Transverse colon (tissue), 4 donors: ENCODE measurements at regions not wholly inside any gene's neighbourhood (a gene's known extent, or its start where the extent isn't known, plus 50 kb on each side); places are given as distances from the start of the nearest gene placed in this dataset.

ENCODE experiments used
- DNase-seq: peaks from one replicate; pipeline ENCODE4 v3.0.0-alpha.2; 2019
- H3K27ac ChIP-seq, 4 donors: fragments of 200-600 bp; sonication (generic); 2 replicates each; pipeline ENCODE4 v1.5.1; 2016 to 2018; ENCODE audit warnings: inconsistent platforms in 4 of 4
- H3K27me3 ChIP-seq: fragments of 200-600 bp; sonication (generic); 2 replicates; pipeline ENCODE4 v1.5.1; 2017; ENCODE audit warnings: inconsistent platforms
- H3K36me3 ChIP-seq, 4 donors: fragments of 200-600 bp; sonication (generic); 2 replicates each; pipeline ENCODE4 v1.5.1; 2017 to 2019; ENCODE audit warnings: inconsistent platforms in 4 of 4
- H3K4me1 ChIP-seq, 4 donors: fragments of 200-600 bp; sonication (generic); 2 replicates each; pipeline ENCODE4 v1.5.1; 2017 to 2020; ENCODE audit warnings: inconsistent platforms in 4 of 4
- H3K4me3 ChIP-seq, 4 donors: fragments of 200-600 bp; sonication (generic); 1 replicate in 1 of 4; 2 replicates in 3 of 4; pipeline versions ENCODE4 v1.5.1 to v1.6.1; 2017 to 2019; ENCODE audit warnings: inconsistent platforms in 4 of 4
- H3K9me3 ChIP-seq, 2 donors: fragments of 200-600 bp; sonication (generic); 2 replicates each; pipeline ENCODE4 v1.5.1; 2017 to 2019; ENCODE audit warnings: inconsistent platforms in 2 of 2
- EP300 ChIP-seq: sonication (generic); formaldehyde crosslinking; IDR thresholded peaks from one replicate; pipeline ENCODE4 v1.6.1; 2017; ENCODE audit warnings: antibody characterized with exemption, low read depth
- POLR2A ChIP-seq: fragments of 450-650 bp; IDR thresholded peaks from one replicate; pipeline ENCODE4 v1.6.1; 2016; ENCODE audit warnings: antibody characterized with exemption, mild to moderate bottlenecking, moderate library complexity
- POLR2AphosphoS5 ChIP-seq, 3 donors: sonication (generic); formaldehyde crosslinking; IDR thresholded peaks; one replicate each; pipeline ENCODE4 v1.6.1; 2016; ENCODE audit warnings: antibody characterized with exemption in 3 of 3
- WGBS, 2 donors: methylation state at CpG; one replicate each; pipeline ENCODE4 v1.1.5; 2018; ENCODE audit warnings: low coverage in 1 of 2; 5-methylcytosine and 5-hydroxymethylcytosine counted together
- in situ Hi-C, 4 donors: fragments of 200-750 bp; cut with MboI; loops; one replicate each; pipeline versions ENCODE4 v1.15.0 to v1.15.1; 2017; ENCODE audit warnings: low sequenced_read_pairs in 3 of 4, low pct_ligation_motif_present in 1 of 4, low pct_unique_long_range_greater_than_20kb in 1 of 4
- intact Hi-C: fragments of 100-400 bp; cut with DNase I; formaldehyde crosslinking; loops from one replicate; pipeline ENCODE4 v1.15.1; 2023; ENCODE audit warnings: low total_unique reads
- TF ChIP-seq, protein P1 (sequence below), 5 experiments: fragments of 200-600 bp in 3 of 5; fragments of 450-650 bp in 2 of 5; sonication (generic) in 3 of 5; IDR thresholded peaks; 1 replicate in 2 of 5; 2 replicates in 3 of 5; pipeline ENCODE4 v1.5.1; 2016 to 2017; ENCODE audit warnings: antibody characterized with exemption in 5 of 5, inconsistent platforms in 3 of 5, mild to moderate bottlenecking in 2 of 5, moderate library complexity in 1 of 5

DNA sequence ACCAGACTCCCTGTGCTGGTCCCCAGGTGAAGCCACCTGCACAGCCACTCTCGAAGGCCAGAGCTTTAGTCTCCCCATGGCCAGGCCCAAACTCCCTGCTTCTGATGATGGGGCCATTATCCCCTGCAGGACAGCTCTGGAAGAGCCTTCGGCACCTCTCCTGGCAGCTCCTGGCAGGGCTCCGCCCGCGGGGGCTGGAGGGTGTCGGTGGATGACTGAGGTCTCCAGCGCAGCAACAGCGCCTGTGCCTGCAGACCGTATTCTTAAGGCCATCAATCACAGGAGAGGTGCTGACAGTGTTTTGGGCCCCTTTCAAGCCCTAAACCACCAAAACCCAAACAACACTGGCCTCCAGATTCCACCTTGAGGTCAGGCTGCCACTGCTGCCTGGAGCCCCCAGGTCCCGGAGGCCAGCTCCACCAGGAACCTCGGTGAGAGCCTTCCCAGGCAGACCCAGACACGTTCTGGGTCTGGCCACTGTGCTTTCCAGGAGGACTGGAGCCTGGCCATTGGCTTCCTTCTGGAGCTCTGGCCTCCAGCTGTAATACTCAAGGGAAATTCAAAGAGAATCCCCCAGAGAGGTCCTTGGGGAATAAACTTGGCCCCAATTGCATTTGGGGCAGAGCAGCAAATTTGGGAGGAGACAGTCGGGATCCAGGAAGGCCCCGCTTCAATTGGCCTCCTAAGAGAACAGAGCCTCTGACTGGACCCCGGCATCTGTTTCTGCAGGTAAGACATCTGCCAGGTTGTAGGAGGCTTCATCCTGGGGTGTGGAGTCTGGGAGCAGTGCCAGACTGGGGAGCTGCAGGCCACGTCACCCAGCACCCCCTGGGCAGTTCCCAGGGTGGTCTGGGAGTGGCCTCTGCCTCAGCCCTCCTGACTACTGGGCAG, 210.6 kb upstream of the RTL1 start:
- Histone ChIP-seq H3K4me3 (no peak overlapping the region), H3K27me3 (no peaks in the 10 kb centered on the region), H3K9me3 (no peaks in the 10 kb centered on the region), H3K4me1 (no peaks in the 10 kb centered on the region), H3K36me3 (no peaks in the 10 kb centered on the region), H3K27ac (no peak overlapping the region)
- intact Hi-C loops (no loop called here), in situ Hi-C loops (no loop called here)
- WGBS, 2 donors: 80% methylated on average over 14 of the region's 16 CpGs; no CpG with 5 or more reads in 1 of the 2 donors
- no peak for DNase-seq
- TF ChIP-seq EP300 (no peak), POLR2A (no peak), POLR2AphosphoS5 (IDR thresholded peaks at IDR 0.05) (no peak)
- TF ChIP-seq, protein P1, sequence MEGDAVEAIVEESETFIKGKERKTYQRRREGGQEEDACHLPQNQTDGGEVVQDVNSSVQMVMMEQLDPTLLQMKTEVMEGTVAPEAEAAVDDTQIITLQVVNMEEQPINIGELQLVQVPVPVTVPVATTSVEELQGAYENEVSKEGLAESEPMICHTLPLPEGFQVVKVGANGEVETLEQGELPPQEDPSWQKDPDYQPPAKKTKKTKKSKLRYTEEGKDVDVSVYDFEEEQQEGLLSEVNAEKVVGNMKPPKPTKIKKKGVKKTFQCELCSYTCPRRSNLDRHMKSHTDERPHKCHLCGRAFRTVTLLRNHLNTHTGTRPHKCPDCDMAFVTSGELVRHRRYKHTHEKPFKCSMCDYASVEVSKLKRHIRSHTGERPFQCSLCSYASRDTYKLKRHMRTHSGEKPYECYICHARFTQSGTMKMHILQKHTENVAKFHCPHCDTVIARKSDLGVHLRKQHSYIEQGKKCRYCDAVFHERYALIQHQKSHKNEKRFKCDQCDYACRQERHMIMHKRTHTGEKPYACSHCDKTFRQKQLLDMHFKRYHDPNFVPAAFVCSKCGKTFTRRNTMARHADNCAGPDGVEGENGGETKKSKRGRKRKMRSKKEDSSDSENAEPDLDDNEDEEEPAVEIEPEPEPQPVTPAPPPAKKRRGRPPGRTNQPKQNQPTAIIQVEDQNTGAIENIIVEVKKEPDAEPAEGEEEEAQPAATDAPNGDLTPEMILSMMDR (IDR thresholded peaks at IDR 0.05): no peak

DNA sequence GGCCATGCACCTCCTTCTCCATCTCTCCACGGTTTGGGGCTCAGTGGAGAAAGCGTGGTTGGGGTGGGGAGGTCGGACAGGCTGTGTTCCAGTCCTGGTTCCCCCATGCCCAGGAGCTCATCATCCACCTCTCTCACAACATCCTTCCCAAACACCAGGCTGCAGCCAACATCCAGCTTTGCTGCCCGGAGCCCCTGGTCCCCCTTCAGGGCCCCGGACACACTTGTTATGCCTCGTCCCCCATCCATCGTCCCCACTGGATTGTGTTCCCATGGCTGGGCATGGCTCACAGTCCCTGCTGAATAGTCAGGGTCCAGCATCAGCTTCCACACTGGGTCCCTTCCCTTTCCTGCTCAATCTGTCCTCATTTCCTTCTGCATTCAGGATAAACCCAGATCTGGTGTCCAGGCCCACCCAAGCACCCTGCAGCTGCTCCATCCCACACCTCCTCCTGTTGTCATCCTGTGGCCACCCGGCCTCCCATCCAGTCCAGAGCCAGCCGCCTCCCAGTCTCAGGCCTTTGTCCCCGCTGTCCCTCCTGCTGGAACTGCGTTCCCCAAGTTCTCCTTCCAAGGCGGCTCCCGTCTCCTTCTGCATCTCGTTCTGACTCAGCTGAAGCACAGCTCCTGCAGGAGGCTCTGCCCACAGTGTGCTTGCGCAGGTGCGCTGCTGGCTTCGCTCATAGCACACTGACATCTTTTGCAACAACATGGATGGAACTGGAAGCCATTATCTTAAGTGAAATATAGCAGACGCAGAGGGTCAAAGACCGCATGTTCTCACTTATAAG, 211.4 kb upstream of the RTL1 start:
- H3K4me1 ChIP-seq: peaks cover 0 to 2% (median 0%) of the 10 kb centered on the region in 4 donors
- in situ Hi-C loops (no loop called here), intact Hi-C loops (no loop called here)
- H3K27me3 ChIP-seq: no peaks in the 10 kb centered on the region
- no peak overlapping the region for H3K4me3 ChIP-seq
- DNase-seq: no peak
- no peak for TF ChIP-seq EP300
- no peak for TF ChIP-seq POLR2A
- TF ChIP-seq, protein P1 (IDR thresholded peaks at IDR 0.05): no peak
- TF ChIP-seq POLR2AphosphoS5 (IDR thresholded peaks at IDR 0.05): no peak
- H3K27ac ChIP-seq: no peak overlapping the region
- no peaks in the 10 kb centered on the region for H3K36me3 ChIP-seq
- 83 to 86% methylated on average over 7 to 19 of the region's 19 CpGs for WGBS, 2 donors
- H3K9me3 ChIP-seq: no peaks in the 10 kb centered on the region

DNA sequence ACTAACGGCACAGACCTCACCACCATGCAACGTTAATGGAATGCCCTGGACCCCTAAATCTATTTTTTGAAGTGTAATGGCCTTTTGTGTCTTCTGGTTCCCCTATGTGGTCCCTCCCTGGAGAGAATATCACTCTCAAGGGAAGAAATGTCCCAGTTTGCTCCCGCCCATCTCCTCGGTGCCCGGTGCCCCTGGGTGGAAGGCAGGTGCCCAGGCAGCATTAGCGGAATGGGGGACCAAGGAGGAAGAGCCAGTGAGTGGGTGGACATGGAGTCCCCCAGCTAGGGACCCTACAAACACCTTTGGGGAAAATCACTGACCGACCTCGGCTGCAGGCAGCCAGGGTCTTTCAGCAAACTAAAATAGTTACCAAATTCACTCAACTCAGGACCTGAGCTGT, 212.1 kb upstream of the RTL1 start:
- no peaks in the 10 kb centered on the region for H3K36me3 ChIP-seq
- no peaks in the 10 kb centered on the region for H3K27me3 ChIP-seq
- no peak for DNase-seq
- no peaks in the 10 kb centered on the region for H3K9me3 ChIP-seq
- no peak for TF ChIP-seq EP300
- TF ChIP-seq POLR2A: no peak
- no peak for TF ChIP-seq POLR2AphosphoS5 (IDR thresholded peaks at IDR 0.05)
- TF ChIP-seq, protein P1 (IDR thresholded peaks at IDR 0.05): no peak
- intact Hi-C loops (no loop called here), in situ Hi-C loops (no loop called here)
- no peak overlapping the region for H3K4me3 ChIP-seq
- 88 to 90% methylated on average over 5 to 8 of the region's 8 CpGs for WGBS, 2 donors
- H3K4me1 ChIP-seq: peaks cover 0 to 5% (median 0%) of the 10 kb centered on the region in 4 donors
- no peak overlapping the region for H3K27ac ChIP-seq

DNA sequence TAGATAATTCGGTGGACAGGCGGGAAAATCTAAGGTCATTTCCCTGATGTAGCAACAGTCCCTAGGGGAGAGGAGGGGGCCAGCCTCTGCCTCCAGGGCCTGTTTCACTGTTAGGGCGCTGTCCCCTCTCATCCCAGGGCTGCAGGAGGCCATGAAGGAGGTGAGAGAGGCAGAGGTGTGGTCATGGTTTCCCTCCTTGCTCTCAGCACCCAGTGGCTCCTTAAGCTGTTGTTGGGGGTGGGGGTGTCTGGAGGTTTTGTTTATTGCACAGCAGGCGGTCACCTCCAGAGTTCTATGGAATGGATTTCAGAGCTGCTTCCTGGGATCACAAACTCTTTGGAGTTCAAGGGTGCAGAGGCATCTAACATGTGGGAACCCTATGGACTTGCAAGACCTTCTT, 212.5 kb upstream of the RTL1 start:
- no peak overlapping the region for H3K4me3 ChIP-seq
- no peak overlapping the region for H3K27ac ChIP-seq
- no peak for DNase-seq
- intact Hi-C loops (no loop called here), in situ Hi-C loops (no loop called here)
- 71 to 76% methylated on average over 1 to 4 of the region's 4 CpGs for WGBS, 2 donors
- TF ChIP-seq, protein P1 (IDR thresholded peaks at IDR 0.05): no peak
- TF ChIP-seq POLR2AphosphoS5 (IDR thresholded peaks at IDR 0.05) (no peak), EP300 (no peak), POLR2A (no peak)
- no peaks in the 10 kb centered on the region for H3K36me3 ChIP-seq
- no peaks in the 10 kb centered on the region for H3K27me3 ChIP-seq
- H3K9me3 ChIP-seq: no peaks in the 10 kb centered on the region
- H3K4me1 ChIP-seq: peaks cover 0 to 5% (median 0%) of the 10 kb centered on the region in 4 donors
